ENCODE measurements at regions not wholly inside any gene's neighbourhood (a gene's known extent, or its start where the extent isn't known, plus 50 kb on each side); places are given as distances from the start of the nearest gene placed in this dataset.
"Not testable (repeated sequence)": the region's sequence is repeated elsewhere in the genome, so short reads cannot be mapped to it uniquely, and the experiment has no call there.

DNA sequence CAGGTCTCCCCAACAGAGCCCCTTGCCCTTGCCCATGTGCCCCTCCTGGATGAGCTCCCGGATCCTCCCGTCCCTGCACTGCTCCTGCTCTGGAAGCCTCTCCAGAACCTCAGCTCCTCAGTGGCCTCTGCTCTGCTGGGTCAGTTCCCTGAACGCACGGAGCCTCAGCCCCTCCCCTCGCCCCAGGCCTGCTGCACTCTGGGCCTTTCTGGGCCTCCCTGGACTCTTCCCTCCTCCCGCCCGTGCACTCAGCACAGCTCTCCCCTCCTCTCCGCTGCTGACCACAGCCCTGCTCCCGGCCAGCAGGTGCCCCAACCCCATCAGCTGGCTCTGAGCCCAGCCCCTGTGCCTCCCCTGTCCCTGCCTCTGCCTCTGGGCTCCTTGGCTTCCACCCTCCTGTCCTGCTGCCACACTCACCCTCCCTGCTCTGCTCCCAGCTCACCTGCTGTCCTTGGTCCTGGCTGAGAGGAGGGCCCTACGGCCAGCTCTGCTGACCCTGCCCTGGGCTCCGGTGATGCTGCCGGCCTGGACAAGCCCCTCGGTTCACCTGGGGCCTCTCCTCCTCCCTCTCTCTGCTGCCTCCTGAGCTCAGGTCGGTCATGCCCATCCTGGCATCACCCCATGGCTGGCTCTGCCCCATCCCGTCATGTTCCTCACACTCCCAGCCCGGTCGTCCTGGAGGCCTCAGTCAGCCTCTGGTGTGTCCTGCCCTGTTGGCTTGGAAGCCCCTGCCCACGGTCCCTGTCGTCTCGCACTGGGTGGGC lies 248.4 kb downstream of the TMEM121 start:
- TF ChIP-seq CTCF (conservative IDR thresholded peaks at IDR 0.05; ENCODE audit: low read depth, low read length); EZH2 (IDR thresholded peaks at IDR 0.05; ENCODE audit: borderline replicate concordance, low read depth, low read length, poor library complexity, severe bottlenecking): not testable (repeated sequence)
